HEK293 (cell line): ENCODE measurements at regions not wholly inside any gene's neighbourhood (a gene's known extent, or its start where the extent isn't known, plus 50 kb on each side); places are given as distances from the start of the nearest gene placed in this dataset.

Experiments
- TF ChIP-seq, protein P1 (sequence below): fragments of 450-650 bp; formaldehyde crosslinking; IDR thresholded peaks from 2 replicates; pipeline ENCODE4 v1.5.1; 2016; ENCODE audit warnings: missing biosample characterization, missing genetic modification characterization
- TF ChIP-seq, protein P2 (sequence below): fragments of 450-650 bp; formaldehyde crosslinking; IDR thresholded peaks from 2 replicates; pipeline ENCODE4 v1.5.1; 2016; ENCODE audit warnings: missing biosample characterization, missing genetic modification characterization

DNA sequence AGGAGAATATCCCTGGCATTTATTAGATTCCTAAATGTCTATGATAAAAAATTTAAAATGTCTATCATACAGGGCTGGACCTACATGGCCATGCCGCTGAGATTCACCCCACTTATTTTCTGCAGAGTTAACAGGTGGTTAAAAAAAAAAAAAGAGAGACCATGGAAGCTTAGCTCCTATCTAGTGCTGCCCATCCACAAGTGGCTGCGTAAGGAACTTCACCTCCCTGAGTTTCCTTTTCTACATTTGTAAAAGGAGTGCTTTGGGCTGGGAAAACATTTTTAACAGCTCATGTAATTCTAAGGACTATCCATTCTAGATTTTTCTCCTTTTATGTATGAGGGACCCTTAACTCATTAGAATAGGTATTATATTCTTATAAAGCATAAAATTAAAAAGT lies 534.1 kb downstream of the MMUT start:
- TF ChIP-seq, protein P1, sequence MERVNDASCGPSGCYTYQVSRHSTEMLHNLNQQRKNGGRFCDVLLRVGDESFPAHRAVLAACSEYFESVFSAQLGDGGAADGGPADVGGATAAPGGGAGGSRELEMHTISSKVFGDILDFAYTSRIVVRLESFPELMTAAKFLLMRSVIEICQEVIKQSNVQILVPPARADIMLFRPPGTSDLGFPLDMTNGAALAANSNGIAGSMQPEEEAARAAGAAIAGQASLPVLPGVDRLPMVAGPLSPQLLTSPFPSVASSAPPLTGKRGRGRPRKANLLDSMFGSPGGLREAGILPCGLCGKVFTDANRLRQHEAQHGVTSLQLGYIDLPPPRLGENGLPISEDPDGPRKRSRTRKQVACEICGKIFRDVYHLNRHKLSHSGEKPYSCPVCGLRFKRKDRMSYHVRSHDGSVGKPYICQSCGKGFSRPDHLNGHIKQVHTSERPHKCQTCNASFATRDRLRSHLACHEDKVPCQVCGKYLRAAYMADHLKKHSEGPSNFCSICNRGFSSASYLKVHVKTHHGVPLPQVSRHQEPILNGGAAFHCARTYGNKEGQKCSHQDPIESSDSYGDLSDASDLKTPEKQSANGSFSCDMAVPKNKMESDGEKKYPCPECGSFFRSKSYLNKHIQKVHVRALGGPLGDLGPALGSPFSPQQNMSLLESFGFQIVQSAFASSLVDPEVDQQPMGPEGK (tag by site-specific recombination), result no peak
- TF ChIP-seq, protein P2, sequence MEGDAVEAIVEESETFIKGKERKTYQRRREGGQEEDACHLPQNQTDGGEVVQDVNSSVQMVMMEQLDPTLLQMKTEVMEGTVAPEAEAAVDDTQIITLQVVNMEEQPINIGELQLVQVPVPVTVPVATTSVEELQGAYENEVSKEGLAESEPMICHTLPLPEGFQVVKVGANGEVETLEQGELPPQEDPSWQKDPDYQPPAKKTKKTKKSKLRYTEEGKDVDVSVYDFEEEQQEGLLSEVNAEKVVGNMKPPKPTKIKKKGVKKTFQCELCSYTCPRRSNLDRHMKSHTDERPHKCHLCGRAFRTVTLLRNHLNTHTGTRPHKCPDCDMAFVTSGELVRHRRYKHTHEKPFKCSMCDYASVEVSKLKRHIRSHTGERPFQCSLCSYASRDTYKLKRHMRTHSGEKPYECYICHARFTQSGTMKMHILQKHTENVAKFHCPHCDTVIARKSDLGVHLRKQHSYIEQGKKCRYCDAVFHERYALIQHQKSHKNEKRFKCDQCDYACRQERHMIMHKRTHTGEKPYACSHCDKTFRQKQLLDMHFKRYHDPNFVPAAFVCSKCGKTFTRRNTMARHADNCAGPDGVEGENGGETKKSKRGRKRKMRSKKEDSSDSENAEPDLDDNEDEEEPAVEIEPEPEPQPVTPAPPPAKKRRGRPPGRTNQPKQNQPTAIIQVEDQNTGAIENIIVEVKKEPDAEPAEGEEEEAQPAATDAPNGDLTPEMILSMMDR (tag by site-specific recombination), result no peak
